HEK293 (cell line): ENCODE measurements at regions not wholly inside any gene's neighbourhood (a gene's known extent, or its start where the extent isn't known, plus 50 kb on each side); places are given as distances from the start of the nearest gene placed in this dataset.

Source experiments
- PRDM1 ChIP-seq: fragments of 450-650 bp; formaldehyde crosslinking; IDR thresholded peaks from 2 replicates; pipeline ENCODE4; 2016; ENCODE audit warnings: missing biosample characterization, missing genetic modification characterization
- REPIN1 ChIP-seq: fragments of 450-650 bp; formaldehyde crosslinking; IDR thresholded peaks from 2 replicates; pipeline ENCODE4 v1.5.1; 2017; ENCODE audit warnings: missing biosample characterization, missing genetic modification characterization, low read depth
- TRIM28 ChIP-seq: IDR thresholded peaks from 2 replicates; pipeline ENCODE4 v1.6.1; 2011; ENCODE audit warnings: low read length, control low read depth, borderline replicate concordance
- YY1 ChIP-seq: fragments of 450-650 bp; formaldehyde crosslinking; IDR thresholded peaks from 2 replicates; pipeline ENCODE4 v1.5.1; 2018; ENCODE audit warnings: missing biosample characterization, missing genetic modification characterization
- ZNF16 ChIP-seq: fragments of 450-650 bp; formaldehyde crosslinking; IDR thresholded peaks from 2 replicates; pipeline ENCODE4 v1.5.1; 2016; ENCODE audit warnings: low read depth, missing biosample characterization, missing genetic modification characterization
- ZNF311 ChIP-seq: fragments of 450-650 bp; formaldehyde crosslinking; IDR thresholded peaks from 2 replicates; pipeline ENCODE4 v1.5.1; 2017; ENCODE audit warnings: missing biosample characterization, missing genetic modification characterization, borderline replicate concordance
- ZNF354C ChIP-seq: fragments of 450-650 bp; formaldehyde crosslinking; IDR thresholded peaks from 2 replicates; pipeline ENCODE4 v1.5.1; 2016; ENCODE audit warnings: missing biosample characterization, missing genetic modification characterization, low read depth, borderline replicate concordance
- ZNF394 ChIP-seq: fragments of 450-650 bp; formaldehyde crosslinking; IDR thresholded peaks from 2 replicates; pipeline ENCODE4 v1.5.1; 2016; ENCODE audit warnings: missing biosample characterization, missing genetic modification characterization, mild to moderate bottlenecking, moderate library complexity, borderline replicate concordance
- TF ChIP-seq, protein P1 (sequence below): fragments of 450-650 bp; formaldehyde crosslinking; IDR thresholded peaks from 2 replicates; pipeline ENCODE4 v1.5.1; 2016; ENCODE audit warnings: missing biosample characterization, missing genetic modification characterization
- TF ChIP-seq, protein P2 (sequence below): fragments of 450-650 bp; formaldehyde crosslinking; IDR thresholded peaks from 2 replicates; pipeline ENCODE4 v1.5.1; 2016; ENCODE audit warnings: missing biosample characterization, missing genetic modification characterization
- TF ChIP-seq, protein P3 (sequence below): fragments of 450-650 bp; formaldehyde crosslinking; IDR thresholded peaks from 2 replicates; pipeline ENCODE4 v1.5.1; 2016; ENCODE audit warnings: missing biosample characterization, missing genetic modification characterization

DNA sequence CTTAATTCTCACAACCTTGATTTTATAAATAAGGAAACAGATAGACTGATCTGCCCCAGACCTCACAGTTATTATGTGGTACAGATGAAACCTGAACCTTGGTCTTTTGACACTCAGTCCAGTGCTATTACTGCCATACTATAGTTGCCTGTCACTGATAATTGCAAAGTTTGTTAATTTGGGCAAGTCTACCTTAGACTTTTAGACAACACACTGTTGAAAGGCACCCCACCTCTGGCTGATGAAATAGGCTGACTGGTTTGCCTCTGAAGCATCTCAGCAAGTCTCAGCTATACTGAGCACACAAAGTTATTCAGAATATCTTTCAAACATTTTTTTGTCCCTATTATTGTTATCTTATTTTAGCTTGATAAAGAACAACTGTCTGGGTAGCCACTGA, 53.1 kb upstream of the MAP4 start:
- TF ChIP-seq, protein P1, sequence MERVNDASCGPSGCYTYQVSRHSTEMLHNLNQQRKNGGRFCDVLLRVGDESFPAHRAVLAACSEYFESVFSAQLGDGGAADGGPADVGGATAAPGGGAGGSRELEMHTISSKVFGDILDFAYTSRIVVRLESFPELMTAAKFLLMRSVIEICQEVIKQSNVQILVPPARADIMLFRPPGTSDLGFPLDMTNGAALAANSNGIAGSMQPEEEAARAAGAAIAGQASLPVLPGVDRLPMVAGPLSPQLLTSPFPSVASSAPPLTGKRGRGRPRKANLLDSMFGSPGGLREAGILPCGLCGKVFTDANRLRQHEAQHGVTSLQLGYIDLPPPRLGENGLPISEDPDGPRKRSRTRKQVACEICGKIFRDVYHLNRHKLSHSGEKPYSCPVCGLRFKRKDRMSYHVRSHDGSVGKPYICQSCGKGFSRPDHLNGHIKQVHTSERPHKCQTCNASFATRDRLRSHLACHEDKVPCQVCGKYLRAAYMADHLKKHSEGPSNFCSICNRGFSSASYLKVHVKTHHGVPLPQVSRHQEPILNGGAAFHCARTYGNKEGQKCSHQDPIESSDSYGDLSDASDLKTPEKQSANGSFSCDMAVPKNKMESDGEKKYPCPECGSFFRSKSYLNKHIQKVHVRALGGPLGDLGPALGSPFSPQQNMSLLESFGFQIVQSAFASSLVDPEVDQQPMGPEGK (tag by site-specific recombination) = no peak
- TF ChIP-seq, protein P2, sequence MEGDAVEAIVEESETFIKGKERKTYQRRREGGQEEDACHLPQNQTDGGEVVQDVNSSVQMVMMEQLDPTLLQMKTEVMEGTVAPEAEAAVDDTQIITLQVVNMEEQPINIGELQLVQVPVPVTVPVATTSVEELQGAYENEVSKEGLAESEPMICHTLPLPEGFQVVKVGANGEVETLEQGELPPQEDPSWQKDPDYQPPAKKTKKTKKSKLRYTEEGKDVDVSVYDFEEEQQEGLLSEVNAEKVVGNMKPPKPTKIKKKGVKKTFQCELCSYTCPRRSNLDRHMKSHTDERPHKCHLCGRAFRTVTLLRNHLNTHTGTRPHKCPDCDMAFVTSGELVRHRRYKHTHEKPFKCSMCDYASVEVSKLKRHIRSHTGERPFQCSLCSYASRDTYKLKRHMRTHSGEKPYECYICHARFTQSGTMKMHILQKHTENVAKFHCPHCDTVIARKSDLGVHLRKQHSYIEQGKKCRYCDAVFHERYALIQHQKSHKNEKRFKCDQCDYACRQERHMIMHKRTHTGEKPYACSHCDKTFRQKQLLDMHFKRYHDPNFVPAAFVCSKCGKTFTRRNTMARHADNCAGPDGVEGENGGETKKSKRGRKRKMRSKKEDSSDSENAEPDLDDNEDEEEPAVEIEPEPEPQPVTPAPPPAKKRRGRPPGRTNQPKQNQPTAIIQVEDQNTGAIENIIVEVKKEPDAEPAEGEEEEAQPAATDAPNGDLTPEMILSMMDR (tag by site-specific recombination) = no peak
- TF ChIP-seq PRDM1 (tag by site-specific recombination) = no peak
- TF ChIP-seq REPIN1 (tag by site-specific recombination) = no peak
- TF ChIP-seq ZNF16 (tag by site-specific recombination) = no peak
- no peak for TF ChIP-seq YY1 (tag by site-specific recombination)
- TF ChIP-seq ZNF354C (tag by site-specific recombination) = no peak
- TF ChIP-seq ZNF311 (tag by site-specific recombination) = no peak
- TF ChIP-seq ZNF394 = no peak
- TF ChIP-seq, protein P3, sequence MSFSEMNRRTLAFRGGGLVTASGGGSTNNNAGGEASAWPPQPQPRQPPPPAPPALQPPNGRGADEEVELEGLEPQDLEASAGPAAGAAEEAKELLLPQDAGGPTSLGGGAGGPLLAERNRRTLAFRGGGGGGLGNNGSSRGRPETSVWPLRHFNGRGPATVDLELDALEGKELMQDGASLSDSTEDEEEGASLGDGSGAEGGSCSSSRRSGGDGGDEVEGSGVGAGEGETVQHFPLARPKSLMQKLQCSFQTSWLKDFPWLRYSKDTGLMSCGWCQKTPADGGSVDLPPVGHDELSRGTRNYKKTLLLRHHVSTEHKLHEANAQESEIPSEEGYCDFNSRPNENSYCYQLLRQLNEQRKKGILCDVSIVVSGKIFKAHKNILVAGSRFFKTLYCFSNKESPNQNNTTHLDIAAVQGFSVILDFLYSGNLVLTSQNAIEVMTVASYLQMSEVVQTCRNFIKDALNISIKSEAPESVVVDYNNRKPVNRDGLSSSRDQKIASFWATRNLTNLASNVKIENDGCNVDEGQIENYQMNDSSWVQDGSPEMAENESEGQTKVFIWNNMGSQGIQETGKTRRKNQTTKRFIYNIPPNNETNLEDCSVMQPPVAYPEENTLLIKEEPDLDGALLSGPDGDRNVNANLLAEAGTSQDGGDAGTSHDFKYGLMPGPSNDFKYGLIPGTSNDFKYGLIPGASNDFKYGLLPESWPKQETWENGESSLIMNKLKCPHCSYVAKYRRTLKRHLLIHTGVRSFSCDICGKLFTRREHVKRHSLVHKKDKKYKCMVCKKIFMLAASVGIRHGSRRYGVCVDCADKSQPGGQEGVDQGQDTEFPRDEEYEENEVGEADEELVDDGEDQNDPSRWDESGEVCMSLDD (tag by site-specific recombination) = no peak
- peak; percentile 81; the same call in 1 of the 2 replicates for TF ChIP-seq TRIM28
